HG03469 (cell line): ENCODE measurements at regions not wholly inside any gene's neighbourhood (a gene's known extent, or its start where the extent isn't known, plus 50 kb on each side); places are given as distances from the start of the nearest gene placed in this dataset.
"Not testable (repeated sequence)": the region's sequence is repeated elsewhere in the genome, so short reads cannot be mapped to it uniquely, and the experiment has no call there.

Experiments used
- ATAC-seq: cut with Tn5 transposase; IDR thresholded peaks from one replicate; pipeline ENCODE4 v1.9.1; 2021; ENCODE audit warnings: mild to moderate bottlenecking, moderate library complexity, moderate number of reproducible peaks; ENCODE audit not compliant: unreplicated experiment

GRCh38 chr3:21256932-21257331, 494.1 kb downstream of the ZNF385D start:
- no peak for ATAC-seq

- no peak for ATAC-seq
Measured at GRCh38 chr3:21238661-21239060, 512.3 kb downstream of the ZNF385D start.

- no peak for ATAC-seq
Measured at GRCh38 chr3:21237638-21238037, 513.4 kb downstream of the ZNF385D start.

- no peak for ATAC-seq
Measured at GRCh38 chr3:21235491-21235890, 515.5 kb downstream of the ZNF385D start.

GRCh38 chr3:21234933-21235332, 516.1 kb downstream of the ZNF385D start:
- ATAC-seq = no peak

GRCh38 chr3:21229426-21230135, 521.4 kb downstream of the ZNF385D start:
- no peak for ATAC-seq

GRCh38 chr3:21226086-21226485, 524.9 kb downstream of the ZNF385D start:
- ATAC-seq = no peak

- ATAC-seq = no peak
Measured at GRCh38 chr3:21220944-21221343, 530.1 kb downstream of the ZNF385D start.

- no peak for ATAC-seq
Measured at GRCh38 chr3:21216598-21216997, 534.4 kb downstream of the ZNF385D start.

GRCh38 chr3:21204122-21204521, 546.9 kb downstream of the ZNF385D start:
- not testable (repeated sequence) for ATAC-seq

GRCh38 chr3:21195203-21195602, 555.8 kb downstream of the ZNF385D start:
- no peak for ATAC-seq

- not testable (repeated sequence) for ATAC-seq
Measured at GRCh38 chr3:21194036-21194435, 557.0 kb downstream of the ZNF385D start.

GRCh38 chr3:21188459-21188858, 562.6 kb downstream of the ZNF385D start:
- no peak for ATAC-seq

GRCh38 chr3:21185816-21186314, 565.1 kb downstream of the ZNF385D start:
- ATAC-seq = no peak

- no peak for ATAC-seq
Measured at GRCh38 chr3:21174461-21174860, 576.5 kb downstream of the ZNF385D start.

- ATAC-seq = no peak
Measured at GRCh38 chr3:21170964-21171363, 580.0 kb downstream of the ZNF385D start.

- ATAC-seq = no peak
Measured at GRCh38 chr3:21169948-21170347, 581.1 kb downstream of the ZNF385D start.

GRCh38 chr3:21168471-21168870, 582.5 kb downstream of the ZNF385D start:
- no peak for ATAC-seq

- ATAC-seq = no peak
Measured at GRCh38 chr3:21163956-21164355, 587.1 kb downstream of the ZNF385D start.

GRCh38 chr3:21159543-21159906, 591.5 kb downstream of the ZNF385D start:
- no peak for ATAC-seq

GRCh38 chr3:21158861-21159542, 592.0 kb downstream of the ZNF385D start:
- ATAC-seq = no peak

GRCh38 chr3:21154911-21155310, 596.1 kb downstream of the ZNF385D start:
- ATAC-seq = no peak
